C4-2B (cell line): ENCODE measurements at regions not wholly inside any gene's neighbourhood (a gene's known extent, or its start where the extent isn't known, plus 50 kb on each side); places are given as distances from the start of the nearest gene placed in this dataset.

Experiments used
- CTCF ChIP-seq: fragments of 450-650 bp; conservative IDR thresholded peaks from 2 replicates; pipeline ENCODE4 v1.5.1; 2017; ENCODE audit warnings: mild to moderate bottlenecking
- ZFX ChIP-seq: fragments of 450-650 bp; IDR thresholded peaks from 2 replicates; pipeline ENCODE4 v1.6.1; 2017

- TF ChIP-seq CTCF = no peak
- no peak for TF ChIP-seq ZFX
Measured at GRCh38 chr10:6755781-6756460, 175.8 kb upstream of the PRKCQ start.
